ENCODE measurements at regions not wholly inside any gene's neighbourhood (a gene's known extent, or its start where the extent isn't known, plus 50 kb on each side); places are given as distances from the start of the nearest gene placed in this dataset.

- H2AFZ ChIP-seq: no peak overlapping the region
- TF ChIP-seq EZH2 (IDR thresholded peaks at IDR 0.05; ENCODE audit: borderline replicate concordance) (no peak), EZH2phosphoT487 (IDR thresholded peaks at IDR 0.05; ENCODE audit: low read depth, severe bottlenecking, unreplicated experiment) (no peak), CTCF (IDR thresholded peaks at IDR 0.05; ENCODE audit: poor library complexity) (no peak)
- no peaks in the 10 kb centered on the region for H4K20me1 ChIP-seq (ENCODE audit: insufficient read depth, poor library complexity, severe bottlenecking)
- H3K79me2 ChIP-seq: no peaks in the 10 kb centered on the region
- no peak for DNase-seq (ENCODE audit: low spot score)
- no peaks in the 10 kb centered on the region for H3K9me3 ChIP-seq (ENCODE audit: low read depth)
- no peak overlapping the region for H3K4me2 ChIP-seq
- no peaks in the 10 kb centered on the region for H3K4me1 ChIP-seq (ENCODE audit: insufficient read depth)
- no peaks in the 10 kb centered on the region for H3K9me2 ChIP-seq (replicated peaks; ENCODE audit: insufficient read depth)
- no peaks in the 10 kb centered on the region for H3K36me3 ChIP-seq (replicated peaks; ENCODE audit: insufficient read depth, low read depth)
- no peaks in the 10 kb centered on the region for H3K27me3 ChIP-seq
- no peak overlapping the region for H3K27ac ChIP-seq
- H3K4me3 ChIP-seq: no peak overlapping the region
- WGBS (ENCODE audit: low lambda C conversion rate, missing lambda C conversion rate): 82% methylated on average over 2 of the region's 2 CpGs
Measured at GRCh38 chr18:73663581-73663980, 484.1 kb downstream of the FBXO15 start.

- Histone ChIP-seq H3K4me2 (no peak overlapping the region), H3K4me1 (ENCODE audit: insufficient read depth) (no peaks in the 10 kb centered on the region), H4K20me1 (ENCODE audit: insufficient read depth, poor library complexity, severe bottlenecking) (no peaks in the 10 kb centered on the region), H3K9me3 (ENCODE audit: low read depth) (no peaks in the 10 kb centered on the region), H3K27me3 (no peaks in the 10 kb centered on the region), H3K27ac (no peak overlapping the region), H3K4me3 (no peak overlapping the region), H2AFZ (no peak overlapping the region), H3K79me2 (no peaks in the 10 kb centered on the region), H3K36me3 (replicated peaks; ENCODE audit: insufficient read depth, low read depth) (no peaks in the 10 kb centered on the region), H3K9me2 (replicated peaks; ENCODE audit: insufficient read depth) (no peaks in the 10 kb centered on the region)
- no peak for DNase-seq (ENCODE audit: low spot score)
- WGBS (ENCODE audit: low lambda C conversion rate, missing lambda C conversion rate): 76% methylated on average over 4 of the region's 4 CpGs
- TF ChIP-seq EZH2 (IDR thresholded peaks at IDR 0.05; ENCODE audit: borderline replicate concordance) (no peak), EZH2phosphoT487 (IDR thresholded peaks at IDR 0.05; ENCODE audit: low read depth, severe bottlenecking, unreplicated experiment) (no peak), CTCF (IDR thresholded peaks at IDR 0.05; ENCODE audit: poor library complexity) (no peak)
Measured at GRCh38 chr18:73662421-73662820, 485.2 kb downstream of the FBXO15 start.

- Histone ChIP-seq H3K27ac (no peak overlapping the region), H3K9me2 (replicated peaks; ENCODE audit: insufficient read depth) (no peaks in the 10 kb centered on the region), H4K20me1 (ENCODE audit: insufficient read depth, poor library complexity, severe bottlenecking) (no peaks in the 10 kb centered on the region), H3K9me3 (ENCODE audit: low read depth) (no peaks in the 10 kb centered on the region), H2AFZ (no peak overlapping the region), H3K36me3 (replicated peaks; ENCODE audit: insufficient read depth, low read depth) (no peaks in the 10 kb centered on the region), H3K79me2 (no peaks in the 10 kb centered on the region), H3K4me2 (no peak overlapping the region), H3K27me3 (no peaks in the 10 kb centered on the region), H3K4me3 (no peak overlapping the region), H3K4me1 (ENCODE audit: insufficient read depth) (no peaks in the 10 kb centered on the region)
- WGBS (ENCODE audit: low lambda C conversion rate, missing lambda C conversion rate): 77% methylated on average over 5 of the region's 5 CpGs
- TF ChIP-seq EZH2 (IDR thresholded peaks at IDR 0.05; ENCODE audit: borderline replicate concordance) (no peak), EZH2phosphoT487 (IDR thresholded peaks at IDR 0.05; ENCODE audit: low read depth, severe bottlenecking, unreplicated experiment) (no peak), CTCF (IDR thresholded peaks at IDR 0.05; ENCODE audit: poor library complexity) (no peak)
- no peak for DNase-seq (ENCODE audit: low spot score)
Measured at GRCh38 chr18:73660931-73661856, 486.4 kb downstream of the FBXO15 start.

Data from hepatocyte (in vitro differentiated cells).